Large intestine (tissue), 3 donors: ENCODE measurements at regions not wholly inside any gene's neighbourhood (a gene's known extent, or its start where the extent isn't known, plus 50 kb on each side); places are given as distances from the start of the nearest gene placed in this dataset.

Experiments
- DNase-seq, 2 donors: peaks; one replicate each; pipeline versions ENCODE4 v3.0.0 to v3.0.0-alpha.2; 2013
- H3K27ac ChIP-seq: one replicate; pipeline ENCODE4 v1.5.1; 2013; ENCODE audit warnings: low read length
- H3K27me3 ChIP-seq: 2 replicates; pipeline ENCODE4 v1.6.1; 2013; ENCODE audit warnings: low read length; ENCODE audit not compliant: control insufficient read depth, insufficient read depth
- H3K36me3 ChIP-seq: 2 replicates; pipeline ENCODE4 v1.6.1; 2013; ENCODE audit warnings: low read length; ENCODE audit not compliant: control insufficient read depth, insufficient read depth
- H3K4me1 ChIP-seq: one replicate; pipeline ENCODE4 v1.6.1; 2013; ENCODE audit warnings: low read length; ENCODE audit not compliant: control insufficient read depth, insufficient read depth
- H3K4me3 ChIP-seq: one replicate; pipeline ENCODE4 v1.5.1; 2013; ENCODE audit warnings: low read length
- H3K9me3 ChIP-seq: one replicate; pipeline ENCODE4 v1.6.1; 2013; ENCODE audit warnings: mild to moderate bottlenecking, low read depth, low read length, moderate library complexity; ENCODE audit not compliant: control insufficient read depth
- WGBS: methylation state at CpG from one replicate; pipeline ENCODE4 v1.1.5; 2013; ENCODE audit warnings: low lambda C conversion rate; ENCODE audit not compliant: insufficient coverage; 5-methylcytosine and 5-hydroxymethylcytosine counted together

GRCh38 chr10:61125560-61126170, 181.7 kb upstream of the RHOBTB1 start:
- Histone ChIP-seq H3K36me3 (no peaks in the 10 kb centered on the region), H3K27ac (no peak overlapping the region), H3K4me1 (no peaks in the 10 kb centered on the region), H3K27me3 (no peaks in the 10 kb centered on the region), H3K9me3 (no peaks in the 10 kb centered on the region), H3K4me3 (no peak overlapping the region)
- DNase-seq: no peak
- WGBS: no CpG with 5 or more reads among the region's 3 CpGs

DNA sequence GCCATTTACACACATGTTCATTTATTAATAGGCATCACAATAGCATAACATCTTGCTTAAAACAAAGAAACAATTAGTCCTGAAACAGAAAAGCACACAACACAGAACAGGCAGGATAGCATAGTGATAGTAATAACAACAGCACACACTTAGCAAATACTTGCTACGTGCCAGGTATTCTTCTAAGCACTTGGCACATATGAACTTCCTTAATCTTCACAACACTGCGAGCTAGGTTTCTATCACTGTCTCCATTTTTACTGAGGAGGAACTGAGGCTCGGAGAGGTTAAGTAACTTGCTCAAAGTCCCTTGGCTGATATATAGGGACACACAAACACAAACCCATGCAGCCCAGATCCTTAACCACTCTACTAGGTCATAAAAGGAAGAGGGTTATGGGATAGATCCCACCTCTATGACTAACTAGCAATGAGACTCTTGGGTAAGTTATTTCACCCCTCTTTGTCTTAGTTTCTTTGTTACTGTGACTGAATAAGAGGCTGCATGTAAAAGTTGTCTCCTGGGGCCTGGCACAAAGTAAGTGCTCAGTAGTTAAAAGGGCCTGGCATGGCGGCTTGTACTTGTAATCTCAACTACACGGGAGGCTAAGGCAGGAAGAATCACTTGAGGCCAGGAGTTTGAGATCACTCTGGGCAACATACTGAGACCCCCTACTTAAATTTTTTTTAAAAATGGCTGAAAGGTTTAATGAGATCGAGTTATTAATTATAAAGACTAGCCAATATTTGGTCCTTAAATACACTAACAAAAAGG, 181.0 kb upstream of the RHOBTB1 start:
- Histone ChIP-seq H3K4me3 (no peak overlapping the region), H3K4me1 (no peaks in the 10 kb centered on the region), H3K27me3 (no peaks in the 10 kb centered on the region), H3K9me3 (no peaks in the 10 kb centered on the region), H3K36me3 (no peaks in the 10 kb centered on the region), H3K27ac (no peak overlapping the region)
- no peak for DNase-seq
- 100% methylated on average over 1 of the region's 6 CpGs for WGBS

DNA sequence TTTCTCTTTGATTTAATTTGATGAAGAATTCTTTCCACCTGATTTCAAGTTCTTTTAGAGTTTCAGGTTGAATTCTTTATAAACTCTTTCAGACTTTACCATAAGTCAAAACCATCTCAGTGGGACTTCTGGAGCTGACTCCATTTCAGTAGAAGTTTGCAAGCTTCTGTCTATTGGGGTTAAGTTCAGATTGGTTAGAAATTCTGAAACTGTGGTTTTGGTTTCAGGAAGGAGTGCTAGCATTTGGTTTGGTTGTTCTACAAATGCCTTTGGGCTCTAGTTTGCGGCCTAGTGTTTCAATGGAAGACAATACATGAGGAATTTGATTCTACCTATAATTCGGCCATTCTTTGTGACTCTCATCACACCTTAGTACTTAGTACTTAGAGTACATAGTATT, 176.8 kb upstream of the RHOBTB1 start:
- H3K36me3 ChIP-seq: no peaks in the 10 kb centered on the region
- H3K27ac ChIP-seq: no peak overlapping the region
- DNase-seq: no peak
- no peaks in the 10 kb centered on the region for H3K9me3 ChIP-seq
- no peak overlapping the region for H3K4me3 ChIP-seq
- 100% methylated on average over 2 of the region's 2 CpGs for WGBS
- no peaks in the 10 kb centered on the region for H3K27me3 ChIP-seq
- H3K4me1 ChIP-seq: no peaks in the 10 kb centered on the region

GRCh38 chr10:61119573-61119972, 175.6 kb upstream of the RHOBTB1 start:
- no peaks in the 10 kb centered on the region for H3K36me3 ChIP-seq
- no peak overlapping the region for H3K27ac ChIP-seq
- WGBS: no CpG with 5 or more reads among the region's 1 CpG
- no peak for DNase-seq
- no peaks in the 10 kb centered on the region for H3K9me3 ChIP-seq
- no peaks in the 10 kb centered on the region for H3K27me3 ChIP-seq
- no peaks in the 10 kb centered on the region for H3K4me1 ChIP-seq
- H3K4me3 ChIP-seq: no peak overlapping the region

GRCh38 chr10:61115897-61116296, 171.9 kb upstream of the RHOBTB1 start:
- no peaks in the 10 kb centered on the region for H3K36me3 ChIP-seq
- no peaks in the 10 kb centered on the region for H3K4me1 ChIP-seq
- no peaks in the 10 kb centered on the region for H3K9me3 ChIP-seq
- H3K27me3 ChIP-seq: no peaks in the 10 kb centered on the region
- no peak for DNase-seq
- no peak overlapping the region for H3K4me3 ChIP-seq
- H3K27ac ChIP-seq: no peak overlapping the region

- no peak for DNase-seq
These were observed 168.8 kb upstream of the RHOBTB1 start for GRCh38 chr10:61112771-61113170.

GRCh38 chr10:61110936-61111335, 167.0 kb upstream of the RHOBTB1 start:
- Histone ChIP-seq H3K27me3 (no peaks in the 10 kb centered on the region), H3K9me3 (no peaks in the 10 kb centered on the region), H3K36me3 (no peaks in the 10 kb centered on the region), H3K27ac (no peak overlapping the region), H3K4me3 (no peak overlapping the region), H3K4me1 (no peaks in the 10 kb centered on the region)
- no peak for DNase-seq

More at GRCh38 chr10:61112771-61113170, 168.8 kb upstream of the RHOBTB1 start:
- Histone ChIP-seq H3K36me3 (no peaks in the 10 kb centered on the region), H3K9me3 (no peaks in the 10 kb centered on the region), H3K27me3 (no peaks in the 10 kb centered on the region), H3K27ac (no peak overlapping the region), H3K4me1 (no peaks in the 10 kb centered on the region), H3K4me3 (no peak overlapping the region)

DNA sequence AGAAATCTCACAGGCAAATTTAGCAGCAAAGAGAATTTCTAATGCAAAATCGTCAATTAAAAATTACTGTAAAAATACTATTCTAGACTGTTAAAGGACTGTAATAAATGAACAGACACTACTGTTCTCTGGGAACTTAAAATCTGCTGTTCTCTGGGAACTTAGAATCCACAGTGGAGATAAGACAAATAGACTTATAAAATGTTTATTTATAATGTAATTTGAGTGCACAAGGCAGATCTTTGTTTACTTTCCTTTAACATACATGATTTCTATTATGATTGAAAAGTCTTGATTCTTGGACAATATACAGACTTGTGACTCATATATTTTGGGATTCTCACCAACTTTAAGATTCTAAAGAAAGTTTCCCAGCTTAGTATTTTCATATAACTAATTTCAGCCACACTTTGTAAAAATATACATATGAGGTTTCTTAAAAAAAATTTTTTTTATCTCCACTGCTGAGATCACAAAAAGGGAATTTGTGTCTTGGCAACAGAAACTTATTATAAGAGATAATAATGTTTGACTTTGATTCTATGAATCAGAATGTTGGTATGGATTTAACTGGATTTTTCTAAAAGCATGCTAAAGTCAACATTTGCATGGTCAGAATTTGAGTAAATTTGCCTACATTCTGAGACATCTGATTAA, 166.3 kb upstream of the RHOBTB1 start:
- Histone ChIP-seq H3K27me3 (no peaks in the 10 kb centered on the region), H3K4me3 (no peak overlapping the region), H3K27ac (no peak overlapping the region), H3K36me3 (no peaks in the 10 kb centered on the region), H3K9me3 (no peaks in the 10 kb centered on the region), H3K4me1 (no peaks in the 10 kb centered on the region)
- DNase-seq: no peak
- WGBS: no CpG with 5 or more reads among the region's 1 CpG

- no CpG with 5 or more reads among the region's 3 CpGs for WGBS
- H3K4me3 ChIP-seq: no peak overlapping the region
These were observed 164.9 kb upstream of the RHOBTB1 start for GRCh38 chr10:61108915-61109314.

DNA sequence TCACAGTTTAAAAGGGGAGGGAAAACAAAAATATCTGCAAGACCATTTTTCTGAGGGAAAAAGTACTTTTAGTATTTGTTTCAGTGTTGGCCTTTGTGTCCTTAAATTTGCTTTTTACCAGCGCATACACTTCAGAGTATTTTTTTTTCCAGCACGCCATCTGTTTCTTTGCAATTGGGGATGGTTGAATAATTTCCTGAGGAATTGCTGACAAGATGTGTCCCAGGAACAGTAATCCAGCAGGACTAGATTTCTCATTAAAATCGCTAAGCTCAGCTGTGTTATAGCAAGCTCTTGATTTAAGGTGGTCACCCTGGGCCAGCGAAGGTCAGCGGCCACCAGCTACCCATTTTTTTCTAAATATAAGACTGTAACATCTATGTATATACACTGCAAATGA, 156.9 kb upstream of the RHOBTB1 start:
- H3K27me3 ChIP-seq: no peaks in the 10 kb centered on the region
- H3K27ac ChIP-seq: no peak overlapping the region
- H3K9me3 ChIP-seq: no peaks in the 10 kb centered on the region
- H3K36me3 ChIP-seq: no peaks in the 10 kb centered on the region
- no peak for DNase-seq
- WGBS: 80% methylated on average over 2 of the region's 5 CpGs
- H3K4me3 ChIP-seq: no peak overlapping the region
- H3K4me1 ChIP-seq: no peaks in the 10 kb centered on the region

More at GRCh38 chr10:61108915-61109314, 164.9 kb upstream of the RHOBTB1 start:
- Histone ChIP-seq H3K9me3 (no peaks in the 10 kb centered on the region), H3K4me1 (no peaks in the 10 kb centered on the region), H3K27me3 (no peaks in the 10 kb centered on the region), H3K27ac (no peak overlapping the region), H3K36me3 (no peaks in the 10 kb centered on the region)
- no peak for DNase-seq

- 17% methylated on average over 1 of the region's 4 CpGs for WGBS
- Histone ChIP-seq H3K27ac (no peak overlapping the region), H3K27me3 (no peaks in the 10 kb centered on the region), H3K4me3 (no peak overlapping the region), H3K36me3 (no peaks in the 10 kb centered on the region), H3K9me3 (no peaks in the 10 kb centered on the region), H3K4me1 (no peaks in the 10 kb centered on the region)
- DNase-seq: no peak
These were observed 155.8 kb upstream of the RHOBTB1 start for GRCh38 chr10:61099756-61100155.
